ENCODE measurements at regions not wholly inside any gene's neighbourhood (a gene's known extent, or its start where the extent isn't known, plus 50 kb on each side); places are given as distances from the start of the nearest gene placed in this dataset.

DNA sequence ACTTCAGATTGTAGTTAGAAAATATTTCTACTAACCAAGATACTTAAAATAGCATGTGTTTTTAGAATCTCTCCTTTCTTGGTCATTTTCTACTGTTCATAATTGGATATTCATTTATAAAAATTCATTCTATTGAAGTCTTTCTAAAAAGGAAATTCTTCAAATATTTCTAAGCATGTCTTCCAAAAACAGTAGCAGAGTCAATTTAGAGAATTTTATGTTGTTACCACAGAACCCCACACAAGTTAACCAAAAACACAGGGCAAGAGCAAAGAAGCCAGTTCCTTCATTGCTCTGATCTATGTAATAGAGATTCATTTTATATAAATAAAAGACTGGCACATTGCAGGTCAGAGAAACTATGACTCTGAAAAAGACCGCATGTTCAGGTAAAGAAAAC, 345.1 kb upstream of the PITX2 start:
- TF ChIP-seq, protein P1, sequence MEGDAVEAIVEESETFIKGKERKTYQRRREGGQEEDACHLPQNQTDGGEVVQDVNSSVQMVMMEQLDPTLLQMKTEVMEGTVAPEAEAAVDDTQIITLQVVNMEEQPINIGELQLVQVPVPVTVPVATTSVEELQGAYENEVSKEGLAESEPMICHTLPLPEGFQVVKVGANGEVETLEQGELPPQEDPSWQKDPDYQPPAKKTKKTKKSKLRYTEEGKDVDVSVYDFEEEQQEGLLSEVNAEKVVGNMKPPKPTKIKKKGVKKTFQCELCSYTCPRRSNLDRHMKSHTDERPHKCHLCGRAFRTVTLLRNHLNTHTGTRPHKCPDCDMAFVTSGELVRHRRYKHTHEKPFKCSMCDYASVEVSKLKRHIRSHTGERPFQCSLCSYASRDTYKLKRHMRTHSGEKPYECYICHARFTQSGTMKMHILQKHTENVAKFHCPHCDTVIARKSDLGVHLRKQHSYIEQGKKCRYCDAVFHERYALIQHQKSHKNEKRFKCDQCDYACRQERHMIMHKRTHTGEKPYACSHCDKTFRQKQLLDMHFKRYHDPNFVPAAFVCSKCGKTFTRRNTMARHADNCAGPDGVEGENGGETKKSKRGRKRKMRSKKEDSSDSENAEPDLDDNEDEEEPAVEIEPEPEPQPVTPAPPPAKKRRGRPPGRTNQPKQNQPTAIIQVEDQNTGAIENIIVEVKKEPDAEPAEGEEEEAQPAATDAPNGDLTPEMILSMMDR (IDR thresholded peaks at IDR 0.05; ENCODE audit: low read depth, low read length, missing control alignments): no peak
- DNase-seq (ENCODE audit: extremely low read depth, low read depth): no peak
- H3K4me3 ChIP-seq (replicated peaks; ENCODE audit: low read depth, low read length): no peak overlapping the region

DNA sequence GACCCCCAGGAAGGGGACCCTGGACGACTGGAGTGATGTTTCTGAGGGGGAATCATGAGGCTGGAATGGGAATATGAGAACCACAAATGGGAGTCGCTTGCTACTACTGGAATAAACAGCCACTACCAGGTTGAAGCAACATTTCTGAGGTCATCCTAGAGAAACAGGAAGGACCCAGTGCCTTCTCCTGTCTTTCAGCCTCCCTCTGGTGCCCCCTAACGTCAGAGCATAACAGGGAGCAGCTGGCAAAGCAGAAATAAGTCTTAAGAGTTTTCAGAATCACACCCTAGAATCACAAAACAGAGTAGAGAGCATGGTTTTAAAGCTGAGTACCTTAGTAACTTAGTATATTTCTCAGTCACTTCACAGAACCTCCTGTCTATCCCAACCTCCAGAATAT, 347.8 kb upstream of the PITX2 start:
- peak; percentile 52 for DNase-seq (ENCODE audit: extremely low read depth, low read depth)
- H3K4me3 ChIP-seq (replicated peaks; ENCODE audit: low read depth, low read length): no peak overlapping the region
- TF ChIP-seq, protein P1 (IDR thresholded peaks at IDR 0.05; ENCODE audit: low read depth, low read length, missing control alignments): peak; percentile 81

DNA sequence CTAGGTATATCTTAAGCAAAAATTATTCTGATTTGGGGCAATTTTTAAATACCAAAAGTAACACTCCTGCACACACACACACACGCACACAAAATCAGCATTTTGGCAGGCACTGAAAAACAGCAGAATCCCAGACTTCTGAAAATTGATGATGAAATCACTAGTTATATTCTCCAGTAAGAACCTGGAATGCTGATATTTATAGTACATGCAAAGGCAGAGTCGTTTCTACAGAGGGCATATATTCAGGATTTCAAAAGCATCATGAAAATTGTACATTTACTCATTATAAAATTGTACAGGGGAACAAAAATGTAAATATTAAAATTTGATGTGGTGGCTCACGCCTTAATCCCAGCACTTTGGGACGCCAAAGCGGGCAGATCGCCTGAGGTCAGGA, 352.5 kb upstream of the PITX2 start:
- no peak for DNase-seq (ENCODE audit: extremely low read depth, low read depth)
- TF ChIP-seq, protein P1 (IDR thresholded peaks at IDR 0.05; ENCODE audit: low read depth, low read length, missing control alignments): no peak
- no peak overlapping the region for H3K4me3 ChIP-seq (replicated peaks; ENCODE audit: low read depth, low read length)

DNA sequence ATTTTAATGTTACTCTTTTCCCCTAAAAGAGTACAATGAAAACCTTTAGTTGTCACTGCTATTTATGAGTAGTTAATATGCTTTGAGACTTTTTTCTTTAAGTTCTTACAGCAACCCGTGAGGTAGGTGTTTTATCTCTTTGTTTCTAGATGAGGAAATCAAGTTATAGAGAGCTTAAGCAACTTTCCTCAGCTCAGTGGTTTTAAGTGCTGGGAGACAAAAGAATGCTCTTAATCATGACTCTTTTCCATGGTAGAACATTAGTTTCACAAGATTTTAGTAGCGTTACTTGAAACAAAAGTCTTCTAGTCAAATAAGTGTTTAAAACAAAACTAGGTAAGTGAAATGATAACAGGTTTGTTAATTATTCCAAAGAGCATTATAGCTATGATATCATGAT, 354.7 kb upstream of the PITX2 start:
- TF ChIP-seq, protein P1 (IDR thresholded peaks at IDR 0.05; ENCODE audit: low read depth, low read length, missing control alignments): no peak
- no peak overlapping the region for H3K4me3 ChIP-seq (replicated peaks; ENCODE audit: low read depth, low read length)
- DNase-seq (ENCODE audit: extremely low read depth, low read depth): no peak

GRCh38 chr4:110978761-110979160, 355.9 kb upstream of the PITX2 start:
- no peak overlapping the region for H3K4me3 ChIP-seq (replicated peaks; ENCODE audit: low read depth, low read length)
- no peak for DNase-seq (ENCODE audit: extremely low read depth, low read depth)
- TF ChIP-seq, protein P1 (IDR thresholded peaks at IDR 0.05; ENCODE audit: low read depth, low read length, missing control alignments): no peak

DNA sequence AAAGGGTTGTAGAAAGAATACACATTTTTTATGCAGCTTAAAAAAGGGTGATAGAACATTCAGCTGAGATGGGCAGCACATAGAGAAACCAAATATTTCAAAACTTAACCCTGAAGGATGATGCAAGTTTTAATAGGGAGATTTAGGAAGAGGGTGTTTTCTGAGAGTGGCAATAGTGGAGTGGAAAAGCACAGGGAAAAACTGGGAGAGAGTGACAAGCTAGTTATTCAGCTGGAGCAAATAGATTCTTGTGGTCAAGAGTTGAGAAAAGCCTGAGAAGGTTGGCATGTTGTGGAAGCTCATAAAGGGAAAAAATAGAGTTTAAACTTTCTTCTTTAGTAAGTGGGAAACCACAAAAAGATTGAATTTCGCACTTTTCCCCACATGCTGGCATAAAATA, 359.6 kb upstream of the PITX2 start:
- DNase-seq (ENCODE audit: extremely low read depth, low read depth): no peak
- H3K4me3 ChIP-seq (replicated peaks; ENCODE audit: low read depth, low read length): no peak overlapping the region
- TF ChIP-seq, protein P1 (IDR thresholded peaks at IDR 0.05; ENCODE audit: low read depth, low read length, missing control alignments): no peak

DNA sequence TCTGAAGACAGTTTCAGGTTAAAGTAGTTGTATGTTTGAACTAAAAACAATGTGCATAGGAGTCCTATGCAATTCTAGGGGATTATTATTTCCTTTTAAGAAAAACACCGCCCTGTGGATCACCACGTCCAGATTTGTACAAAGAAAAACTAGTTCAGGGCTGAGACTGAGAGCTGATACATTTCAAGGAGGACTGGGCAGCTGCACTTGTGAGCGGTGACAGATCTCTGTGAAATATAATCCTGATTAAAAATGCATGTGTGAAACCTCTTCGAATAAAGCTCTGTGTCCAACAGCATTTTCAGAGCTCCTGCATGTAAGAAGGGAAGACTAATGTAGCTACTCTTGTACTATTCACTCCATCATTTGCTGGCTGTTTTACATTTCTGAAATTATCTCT, 365.8 kb upstream of the PITX2 start:
- TF ChIP-seq, protein P1 (IDR thresholded peaks at IDR 0.05; ENCODE audit: low read depth, low read length, missing control alignments): no peak
- no peak for DNase-seq (ENCODE audit: extremely low read depth, low read depth)
- H3K4me3 ChIP-seq (replicated peaks; ENCODE audit: low read depth, low read length): no peak overlapping the region

Data from HFF-Myc (cell line).